ENCODE measurements at regions not wholly inside any gene's neighbourhood (a gene's known extent, or its start where the extent isn't known, plus 50 kb on each side); places are given as distances from the start of the nearest gene placed in this dataset.

DNA sequence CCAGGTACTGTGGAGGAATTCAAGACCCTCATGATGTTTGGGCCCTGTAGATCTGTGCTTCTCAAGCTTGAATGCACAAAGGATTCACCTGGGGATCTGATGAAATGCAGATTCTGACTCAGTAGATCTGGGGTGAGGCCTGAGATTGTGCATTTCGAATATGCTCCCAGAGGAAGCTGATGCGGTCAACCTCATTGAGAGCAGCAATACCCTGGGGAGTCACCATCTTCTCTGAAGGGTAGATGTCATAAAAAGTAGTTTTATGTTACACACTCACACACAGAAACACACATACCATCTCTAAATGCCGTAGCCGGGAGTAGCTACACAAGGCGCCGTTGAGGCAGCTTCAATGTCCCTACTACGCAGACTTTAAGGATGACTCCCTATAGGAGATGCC, 55.8 kb upstream of the CPEB4 start:
- TF ChIP-seq SMAD3 (CRISPR knock-in tag; conservative IDR thresholded peaks at IDR 0.05) (no peak), MXI1 (IDR thresholded peaks at IDR 0.05; ENCODE audit: low read depth, low read length) (no peak), SAFB2 (IDR thresholded peaks at IDR 0.05; ENCODE audit: borderline replicate concordance, low read depth, low read length, severe bottlenecking) (no peak), EGR1 (conservative IDR thresholded peaks at IDR 0.05) (no peak), STAT5A (IDR thresholded peaks at IDR 0.05; ENCODE audit: borderline replicate concordance, low read length) (no peak), KAT7 (CRISPR knock-in tag; IDR thresholded peaks at IDR 0.05; ENCODE audit: borderline replicate concordance) (no peak), BCOR (IDR thresholded peaks at IDR 0.05) (no peak), NONO (IDR thresholded peaks at IDR 0.05; ENCODE audit: low read depth in 2 of 2, low read length in 1 of 2) (no peak)
- TF ChIP-seq, protein P1, sequence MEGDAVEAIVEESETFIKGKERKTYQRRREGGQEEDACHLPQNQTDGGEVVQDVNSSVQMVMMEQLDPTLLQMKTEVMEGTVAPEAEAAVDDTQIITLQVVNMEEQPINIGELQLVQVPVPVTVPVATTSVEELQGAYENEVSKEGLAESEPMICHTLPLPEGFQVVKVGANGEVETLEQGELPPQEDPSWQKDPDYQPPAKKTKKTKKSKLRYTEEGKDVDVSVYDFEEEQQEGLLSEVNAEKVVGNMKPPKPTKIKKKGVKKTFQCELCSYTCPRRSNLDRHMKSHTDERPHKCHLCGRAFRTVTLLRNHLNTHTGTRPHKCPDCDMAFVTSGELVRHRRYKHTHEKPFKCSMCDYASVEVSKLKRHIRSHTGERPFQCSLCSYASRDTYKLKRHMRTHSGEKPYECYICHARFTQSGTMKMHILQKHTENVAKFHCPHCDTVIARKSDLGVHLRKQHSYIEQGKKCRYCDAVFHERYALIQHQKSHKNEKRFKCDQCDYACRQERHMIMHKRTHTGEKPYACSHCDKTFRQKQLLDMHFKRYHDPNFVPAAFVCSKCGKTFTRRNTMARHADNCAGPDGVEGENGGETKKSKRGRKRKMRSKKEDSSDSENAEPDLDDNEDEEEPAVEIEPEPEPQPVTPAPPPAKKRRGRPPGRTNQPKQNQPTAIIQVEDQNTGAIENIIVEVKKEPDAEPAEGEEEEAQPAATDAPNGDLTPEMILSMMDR (IDR thresholded peaks at IDR 0.05 in 2 of 3, conservative IDR thresholded peaks at IDR 0.05 in 1 of 3; ENCODE audit: insufficient read depth in 2 of 3, low read depth in 1 of 3, low read length in 3 of 3) = no peak
- TF ChIP-seq, protein P2, sequence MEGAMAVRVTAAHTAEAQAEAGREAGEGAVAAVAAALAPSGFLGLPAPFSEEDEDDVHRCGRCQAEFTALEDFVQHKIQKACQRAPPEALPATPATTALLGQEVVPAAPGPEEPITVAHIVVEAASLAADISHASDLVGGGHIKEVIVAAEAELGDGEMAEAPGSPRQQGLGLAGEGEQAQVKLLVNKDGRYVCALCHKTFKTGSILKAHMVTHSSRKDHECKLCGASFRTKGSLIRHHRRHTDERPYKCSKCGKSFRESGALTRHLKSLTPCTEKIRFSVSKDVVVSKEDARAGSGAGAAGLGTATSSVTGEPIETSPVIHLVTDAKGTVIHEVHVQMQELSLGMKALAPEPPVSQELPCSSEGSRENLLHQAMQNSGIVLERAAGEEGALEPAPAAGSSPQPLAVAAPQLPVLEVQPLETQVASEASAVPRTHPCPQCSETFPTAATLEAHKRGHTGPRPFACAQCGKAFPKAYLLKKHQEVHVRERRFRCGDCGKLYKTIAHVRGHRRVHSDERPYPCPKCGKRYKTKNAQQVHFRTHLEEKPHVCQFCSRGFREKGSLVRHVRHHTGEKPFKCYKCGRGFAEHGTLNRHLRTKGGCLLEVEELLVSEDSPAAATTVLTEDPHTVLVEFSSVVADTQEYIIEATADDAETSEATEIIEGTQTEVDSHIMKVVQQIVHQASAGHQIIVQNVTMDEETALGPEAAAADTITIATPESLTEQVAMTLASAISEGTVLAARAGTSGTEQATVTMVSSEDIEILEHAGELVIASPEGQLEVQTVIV (CRISPR knock-in tag; IDR thresholded peaks at IDR 0.05; ENCODE audit: borderline replicate concordance) = no peak
- TF ChIP-seq, protein P3, sequence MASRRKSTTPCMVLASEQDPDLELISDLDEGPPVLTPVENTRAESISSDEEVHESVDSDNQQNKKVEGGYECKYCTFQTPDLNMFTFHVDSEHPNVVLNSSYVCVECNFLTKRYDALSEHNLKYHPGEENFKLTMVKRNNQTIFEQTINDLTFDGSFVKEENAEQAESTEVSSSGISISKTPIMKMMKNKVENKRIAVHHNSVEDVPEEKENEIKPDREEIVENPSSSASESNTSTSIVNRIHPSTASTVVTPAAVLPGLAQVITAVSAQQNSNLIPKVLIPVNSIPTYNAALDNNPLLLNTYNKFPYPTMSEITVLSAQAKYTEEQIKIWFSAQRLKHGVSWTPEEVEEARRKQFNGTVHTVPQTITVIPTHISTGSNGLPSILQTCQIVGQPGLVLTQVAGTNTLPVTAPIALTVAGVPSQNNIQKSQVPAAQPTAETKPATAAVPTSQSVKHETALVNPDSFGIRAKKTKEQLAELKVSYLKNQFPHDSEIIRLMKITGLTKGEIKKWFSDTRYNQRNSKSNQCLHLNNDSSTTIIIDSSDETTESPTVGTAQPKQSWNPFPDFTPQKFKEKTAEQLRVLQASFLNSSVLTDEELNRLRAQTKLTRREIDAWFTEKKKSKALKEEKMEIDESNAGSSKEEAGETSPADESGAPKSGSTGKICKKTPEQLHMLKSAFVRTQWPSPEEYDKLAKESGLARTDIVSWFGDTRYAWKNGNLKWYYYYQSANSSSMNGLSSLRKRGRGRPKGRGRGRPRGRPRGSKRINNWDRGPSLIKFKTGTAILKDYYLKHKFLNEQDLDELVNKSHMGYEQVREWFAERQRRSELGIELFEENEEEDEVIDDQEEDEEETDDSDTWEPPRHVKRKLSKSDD (conservative IDR thresholded peaks at IDR 0.05; ENCODE audit: low read length) = no peak
- TF ChIP-seq, protein P4, sequence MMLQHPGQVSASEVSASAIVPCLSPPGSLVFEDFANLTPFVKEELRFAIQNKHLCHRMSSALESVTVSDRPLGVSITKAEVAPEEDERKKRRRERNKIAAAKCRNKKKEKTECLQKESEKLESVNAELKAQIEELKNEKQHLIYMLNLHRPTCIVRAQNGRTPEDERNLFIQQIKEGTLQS (IDR thresholded peaks at IDR 0.05) = no peak
- TF ChIP-seq, protein P4 (CRISPR knock-in tag; conservative IDR thresholded peaks at IDR 0.05) = no peak
- TF ChIP-seq, protein P5, sequence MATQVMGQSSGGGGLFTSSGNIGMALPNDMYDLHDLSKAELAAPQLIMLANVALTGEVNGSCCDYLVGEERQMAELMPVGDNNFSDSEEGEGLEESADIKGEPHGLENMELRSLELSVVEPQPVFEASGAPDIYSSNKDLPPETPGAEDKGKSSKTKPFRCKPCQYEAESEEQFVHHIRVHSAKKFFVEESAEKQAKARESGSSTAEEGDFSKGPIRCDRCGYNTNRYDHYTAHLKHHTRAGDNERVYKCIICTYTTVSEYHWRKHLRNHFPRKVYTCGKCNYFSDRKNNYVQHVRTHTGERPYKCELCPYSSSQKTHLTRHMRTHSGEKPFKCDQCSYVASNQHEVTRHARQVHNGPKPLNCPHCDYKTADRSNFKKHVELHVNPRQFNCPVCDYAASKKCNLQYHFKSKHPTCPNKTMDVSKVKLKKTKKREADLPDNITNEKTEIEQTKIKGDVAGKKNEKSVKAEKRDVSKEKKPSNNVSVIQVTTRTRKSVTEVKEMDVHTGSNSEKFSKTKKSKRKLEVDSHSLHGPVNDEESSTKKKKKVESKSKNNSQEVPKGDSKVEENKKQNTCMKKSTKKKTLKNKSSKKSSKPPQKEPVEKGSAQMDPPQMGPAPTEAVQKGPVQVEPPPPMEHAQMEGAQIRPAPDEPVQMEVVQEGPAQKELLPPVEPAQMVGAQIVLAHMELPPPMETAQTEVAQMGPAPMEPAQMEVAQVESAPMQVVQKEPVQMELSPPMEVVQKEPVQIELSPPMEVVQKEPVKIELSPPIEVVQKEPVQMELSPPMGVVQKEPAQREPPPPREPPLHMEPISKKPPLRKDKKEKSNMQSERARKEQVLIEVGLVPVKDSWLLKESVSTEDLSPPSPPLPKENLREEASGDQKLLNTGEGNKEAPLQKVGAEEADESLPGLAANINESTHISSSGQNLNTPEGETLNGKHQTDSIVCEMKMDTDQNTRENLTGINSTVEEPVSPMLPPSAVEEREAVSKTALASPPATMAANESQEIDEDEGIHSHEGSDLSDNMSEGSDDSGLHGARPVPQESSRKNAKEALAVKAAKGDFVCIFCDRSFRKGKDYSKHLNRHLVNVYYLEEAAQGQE (IDR thresholded peaks at IDR 0.05; ENCODE audit: borderline replicate concordance) = no peak
- TF ChIP-seq, protein P5 (CRISPR knock-in tag; IDR thresholded peaks at IDR 0.05; ENCODE audit: low read depth) = no peak

Measured in K562 (cell line).